ENCODE measurements at regions not wholly inside any gene's neighbourhood (a gene's known extent, or its start where the extent isn't known, plus 50 kb on each side); places are given as distances from the start of the nearest gene placed in this dataset.

DNA sequence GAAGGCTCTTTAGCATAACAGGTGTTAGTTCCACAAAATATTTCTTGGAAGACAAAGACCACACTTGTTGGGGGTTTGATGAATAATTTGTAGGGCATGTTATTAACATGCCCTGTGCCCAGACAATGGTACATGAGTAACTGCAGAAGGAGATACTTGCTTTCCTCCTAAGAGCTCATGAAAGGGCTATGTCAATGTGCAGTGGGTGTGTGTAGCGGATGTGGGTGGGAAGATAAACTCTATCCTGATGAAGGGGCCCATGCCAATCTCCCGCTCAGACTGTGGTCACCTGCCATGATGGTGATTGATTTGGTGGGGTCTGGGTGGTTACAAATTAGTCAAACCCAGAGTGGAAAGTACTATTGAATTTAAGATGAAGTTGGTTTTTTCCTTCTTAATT is 69.8 kb upstream of the DNAH14 start:
- Histone ChIP-seq H3K4me3 (no peak overlapping the region), H3K4me1 (no peaks in the 10 kb centered on the region), H3K9me3 (no peaks in the 10 kb centered on the region), H3K27ac (no peak overlapping the region), H3K27me3 (no peaks in the 10 kb centered on the region), H3K36me3 (no peaks in the 10 kb centered on the region)
- TF ChIP-seq POLR2A (IDR thresholded peaks at IDR 0.05) = no peak
- DNase-seq (ENCODE audit: low spot score in 2 of 2) = no peak
- whole genome bisulfite sequencing = 83% methylated on average over 2 of the region's 2 CpGs

GRCh38 chr1:224860488-224861338 is 68.8 kb upstream of the DNAH14 start:
- Histone ChIP-seq H3K4me3 (no peak overlapping the region), H3K9me3 (no peaks in the 10 kb centered on the region), H3K36me3 (no peaks in the 10 kb centered on the region), H3K27me3 (no peaks in the 10 kb centered on the region), H3K4me1 (no peaks in the 10 kb centered on the region), H3K27ac (no peak overlapping the region)
- DNase-seq (ENCODE audit: low spot score in 2 of 2) = no peak
- WGBS = 52% methylated on average over 6 of the region's 6 CpGs
- no peak for TF ChIP-seq POLR2A (IDR thresholded peaks at IDR 0.05)

GRCh38 chr1:224861339-224861716 is 68.1 kb upstream of the DNAH14 start:
- H3K27ac ChIP-seq = no peak overlapping the region
- H3K36me3 ChIP-seq = no peaks in the 10 kb centered on the region
- TF ChIP-seq POLR2AphosphoS5 (IDR thresholded peaks at IDR 0.05) (no peak), CTCF (IDR thresholded peaks at IDR 0.05) (no peak), POLR2A (IDR thresholded peaks at IDR 0.05) (no peak), EP300 (IDR thresholded peaks at IDR 0.05) (no peak)
- WGBS = 41% methylated on average over 4 of the region's 4 CpGs
- no peak for DNase-seq (ENCODE audit: low spot score in 2 of 2)
- H3K9me3 ChIP-seq = no peaks in the 10 kb centered on the region
- no peaks in the 10 kb centered on the region for H3K27me3 ChIP-seq
- H3K4me1 ChIP-seq = no peaks in the 10 kb centered on the region
- H3K4me3 ChIP-seq = no peak overlapping the region

DNA sequence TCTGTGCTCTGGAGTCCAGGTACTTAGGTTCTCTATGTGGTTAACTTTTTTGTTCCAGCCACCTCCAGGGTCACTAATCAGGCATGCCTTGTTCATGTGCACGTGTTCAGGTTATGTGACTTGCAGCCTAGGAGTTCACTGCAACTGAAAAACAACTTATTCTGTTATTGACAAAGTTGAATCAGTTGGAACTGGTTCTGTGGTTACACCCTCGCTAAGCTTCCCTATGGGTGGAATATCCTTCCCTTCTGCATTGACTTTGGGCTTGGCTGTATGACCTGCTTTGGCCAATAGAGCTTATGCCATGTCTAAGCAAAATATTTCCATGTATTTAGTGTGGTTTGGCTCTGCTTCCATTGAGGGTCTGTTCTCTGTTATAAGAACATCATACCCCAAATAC is 66.0 kb upstream of the DNAH14 start:
- Histone ChIP-seq H3K4me3 (no peak overlapping the region), H3K27me3 (no peaks in the 10 kb centered on the region), H3K27ac (no peak overlapping the region), H3K9me3 (peaks cover 6% of the 10 kb centered on the region), H3K36me3 (no peaks in the 10 kb centered on the region), H3K4me1 (no peaks in the 10 kb centered on the region)
- no peak for TF ChIP-seq EP300 (IDR thresholded peaks at IDR 0.05)
- TF ChIP-seq CTCF (IDR thresholded peaks at IDR 0.05) = no peak
- no peak for TF ChIP-seq POLR2AphosphoS5 (IDR thresholded peaks at IDR 0.05)
- no peak for TF ChIP-seq POLR2A (IDR thresholded peaks at IDR 0.05)
- DNase-seq (ENCODE audit: low spot score in 2 of 2) = no peak
- 77% methylated on average over 2 of the region's 2 CpGs for WGBS

DNA sequence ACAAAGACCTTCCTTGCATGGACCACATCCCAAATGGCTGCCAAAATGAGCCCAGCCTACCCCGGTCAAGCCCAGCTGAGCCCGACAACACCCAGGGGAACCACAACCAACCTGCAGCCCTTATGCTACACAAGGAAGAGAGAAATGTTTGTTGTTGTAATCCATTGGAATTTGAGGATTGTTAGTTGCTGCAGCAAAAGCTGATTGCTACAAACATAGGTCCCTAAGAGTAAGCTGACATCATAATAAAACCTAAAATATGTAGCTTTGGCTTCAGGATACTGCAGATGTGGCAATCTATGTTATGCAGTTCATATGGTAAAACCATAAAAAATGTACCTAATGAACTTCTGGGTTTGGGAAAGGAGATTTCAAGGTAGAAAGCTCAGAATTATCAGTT is 65.5 kb upstream of the DNAH14 start:
- TF ChIP-seq POLR2AphosphoS5 (IDR thresholded peaks at IDR 0.05) (no peak), CTCF (IDR thresholded peaks at IDR 0.05) (no peak), EP300 (IDR thresholded peaks at IDR 0.05) (no peak), POLR2A (IDR thresholded peaks at IDR 0.05) (no peak)
- WGBS = 96% methylated on average over 2 of the region's 2 CpGs
- Histone ChIP-seq H3K4me3 (no peak overlapping the region), H3K9me3 (peaks cover 6% of the 10 kb centered on the region), H3K4me1 (no peaks in the 10 kb centered on the region), H3K36me3 (no peaks in the 10 kb centered on the region), H3K27ac (no peak overlapping the region), H3K27me3 (no peaks in the 10 kb centered on the region)
- no peak for DNase-seq (ENCODE audit: low spot score in 2 of 2)

DNA sequence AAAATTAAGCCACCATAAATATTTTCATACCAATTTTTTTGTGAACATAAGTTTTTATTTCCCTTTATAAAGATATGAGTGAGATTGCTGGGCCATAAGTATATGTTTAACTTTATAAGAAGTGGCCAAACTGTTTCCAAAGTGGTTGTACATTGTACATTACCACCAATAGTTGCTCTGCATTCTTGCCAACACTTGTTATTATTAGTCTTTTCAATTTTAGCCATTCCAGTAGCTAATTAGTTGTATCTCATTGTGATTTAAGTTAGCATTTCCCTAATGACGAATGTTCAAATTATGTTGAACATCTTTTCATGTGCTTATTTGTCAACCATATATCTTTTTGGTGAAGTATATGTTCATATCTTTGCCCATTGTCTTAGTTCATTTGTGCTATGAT is 64.0 kb upstream of the DNAH14 start:
- Histone ChIP-seq H3K27ac (no peak overlapping the region), H3K27me3 (no peaks in the 10 kb centered on the region), H3K9me3 (peaks cover 6% of the 10 kb centered on the region), H3K36me3 (no peaks in the 10 kb centered on the region), H3K4me1 (no peaks in the 10 kb centered on the region), H3K4me3 (no peak overlapping the region)
- 88% methylated on average over 1 of the region's 1 CpG for WGBS
- DNase-seq (ENCODE audit: low spot score in 2 of 2) = no peak
- TF ChIP-seq POLR2A (IDR thresholded peaks at IDR 0.05) (no peak), EP300 (IDR thresholded peaks at IDR 0.05) (no peak), POLR2AphosphoS5 (IDR thresholded peaks at IDR 0.05) (no peak), CTCF (IDR thresholded peaks at IDR 0.05) (no peak)

Measured in suprapubic skin (tissue), 4 donors.